Heart right ventricle (tissue), 16 donors: ENCODE measurements at regions not wholly inside any gene's neighbourhood (a gene's known extent, or its start where the extent isn't known, plus 50 kb on each side); places are given as distances from the start of the nearest gene placed in this dataset.
"Not testable (repeated sequence)": the region's sequence is repeated elsewhere in the genome, so short reads cannot be mapped to it uniquely, and the experiment has no call there.

ENCODE experiments used
- ATAC-seq, 8 donors: fragments of 200-7000 bp; cut with Tn5 transposase; one replicate each; pipeline ENCODE4 v1.9.1; 2020; ENCODE audit warnings: mild to moderate bottlenecking in 8 of 8, moderate library complexity in 8 of 8, moderate number of reproducible peaks in 1 of 8
- DNase-seq, 2 donors: peaks; one replicate each; pipeline ENCODE4 v3.0.0-alpha.2; 2020
- H3K27ac ChIP-seq, 10 donors: fragments of 200-600 bp; sonication (generic) in 2 of 10; one replicate each; pipeline versions ENCODE4 v1.5.0 to v1.8.0; 2020 to 2022; ENCODE audit warnings: mild to moderate bottlenecking in 3 of 10
- H3K27me3 ChIP-seq, 7 donors: fragments of 200-600 bp; one replicate each; pipeline ENCODE4 v1.8.0; 2021 to 2022; ENCODE audit warnings: mild to moderate bottlenecking in 2 of 7
- H3K36me3 ChIP-seq, 9 donors: fragments of 200-600 bp; sonication (generic) in 1 of 9; one replicate each; pipeline versions ENCODE4 v1.5.0 to v1.8.0; 2020 to 2022; ENCODE audit warnings: mild to moderate bottlenecking in 2 of 9
- H3K4me1 ChIP-seq, 9 donors: fragments of 200-600 bp; sonication (generic) in 1 of 9; one replicate each; pipeline versions ENCODE4 v1.5.0 to v1.8.0; 2020 to 2022; ENCODE audit warnings: mild to moderate bottlenecking in 4 of 9
- H3K4me3 ChIP-seq, 10 donors: fragments of 200-600 bp; sonication (generic) in 2 of 10; one replicate each; pipeline versions ENCODE4 v1.5.0 to v1.8.0; 2020 to 2022; ENCODE audit warnings: mild to moderate bottlenecking in 7 of 10, moderate library complexity in 2 of 10
- H3K9me3 ChIP-seq, 11 donors: fragments of 200-600 bp in 10 of 11; sonication (generic) in 2 of 11; one replicate each; pipeline versions ENCODE4 v1.5.0 to v1.8.0; 2013 to 2022; ENCODE audit warnings: mild to moderate bottlenecking in 2 of 11, control low read depth in 1 of 11, moderate library complexity in 1 of 11
- CTCF ChIP-seq, 9 donors: fragments of 200-600 bp; sonication (generic) in 2 of 9; IDR thresholded peaks; one replicate each; pipeline versions ENCODE4 v1.5.0 to v1.8.0; 2021 to 2022; ENCODE audit warnings: antibody characterized with exemption in 9 of 9, mild to moderate bottlenecking in 5 of 9, moderate library complexity in 1 of 9
- WGBS, 2 donors: extraction: QIAGEN DNeasy Blood & Tissue Kit; methylation state at CpG; one replicate each; pipeline ENCODE4 v1.1.7; 2013; ENCODE audit warnings: inconsistent platforms in 1 of 2; 5-methylcytosine and 5-hydroxymethylcytosine counted together
- intact Hi-C, 10 donors: fragments of 100-400 bp; cut with DNase I; formaldehyde crosslinking; loops; one replicate each; pipeline versions ENCODE4 v1.11.1 to v1.14.2; 2022
- donor health status: Arrhythmogenic right ventricular cardiomyopathy.
- donor health status: ischemic (EF 13 %, LVEDD 7.1; RV severe dilation, severe dysfunction).
- donor health status: healthy with polysubstance abuse.
- donor health status: DM: no; HTN: yes; CAD: no.
- donor health status: DM: no; HTN: no; CAD: no.
- donor health status: ischemic (EF 25% LVEDD 6.9; RV normal size, moderate dysfunction).
- donor health status: ischemic (EF 25% LVEDD 5.7; RV mildly dilated, moderate dysfunction).
- donor health status: healthy.
- donor health status: DM: yes; HTN: yes; CAD: no.
- donor health status: Ischemic cardiomyopathy.
- donor health status: ischemic (EF 35%, LVEDD 5.7; RV mildly dilated, moderate dysfunction).
- donor health status: nonischemic (EF 11% LVEDD 7.7; RV severe dilation, severe dysfunction).
- donor health status: DM: yes; HTN: yes; CAD: no.
- donor health status: PGD.
- donor health status: ischemic (EF 29% LVEDD 5.4; RV normal size, mild dysfunction).
- donor health status: nonischemic (EF 23%, LVEDD 6.1; RV moderate dilation, normal function).

GRCh38 chr14:85852906-85853305 is 323.0 kb downstream of the FLRT2 start:
- intact Hi-C loops = no loop called here
- H3K4me3 ChIP-seq = no peak overlapping the region
- 92 to 94% methylated on average over 5 of the region's 5 CpGs for WGBS, 2 donors
- TF ChIP-seq CTCF (IDR thresholded peaks at IDR 0.05) = no peak
- DNase-seq (no peak), ATAC-seq (no peak)
- H3K27ac ChIP-seq = no peak overlapping the region
- H3K4me1 ChIP-seq = no peaks in the 10 kb centered on the region
- no peaks in the 10 kb centered on the region for H3K9me3 ChIP-seq
- H3K27me3 ChIP-seq = no peaks in the 10 kb centered on the region
- H3K36me3 ChIP-seq = no peaks in the 10 kb centered on the region

- H3K27me3 ChIP-seq, DNase-seq, H3K36me3 ChIP-seq, intact Hi-C loops, H3K27ac ChIP-seq, H3K4me1 ChIP-seq, H3K4me3 ChIP-seq, ATAC-seq, H3K9me3 ChIP-seq: not testable (repeated sequence)
- 90 to 94% methylated on average over 4 of the region's 4 CpGs for WGBS, 2 donors
Observed at GRCh38 chr14:85852123-85852522, 322.2 kb downstream of the FLRT2 start.

- not testable (repeated sequence) for H3K4me3 ChIP-seq, H3K36me3 ChIP-seq
Observed at GRCh38 chr14:85830549-85830948, 300.6 kb downstream of the FLRT2 start.

GRCh38 chr14:85829601-85830000 is 299.7 kb downstream of the FLRT2 start:
- H3K36me3 ChIP-seq, intact Hi-C loops, ATAC-seq, H3K4me1 ChIP-seq, H3K27ac ChIP-seq, H3K9me3 ChIP-seq, H3K4me3 ChIP-seq, H3K27me3 ChIP-seq, DNase-seq: not testable (repeated sequence)
- WGBS, 2 donors = 96 to 98% methylated on average over 18 to 25 of the region's 25 CpGs

More at GRCh38 chr14:85830549-85830948, 300.6 kb downstream of the FLRT2 start:
- intact Hi-C loops, DNase-seq, H3K27me3 ChIP-seq, H3K27ac ChIP-seq, ATAC-seq, H3K9me3 ChIP-seq, H3K4me1 ChIP-seq: not testable (repeated sequence)
- 94 to 95% methylated on average over 8 of the region's 8 CpGs for WGBS, 2 donors

- ATAC-seq (no peak), DNase-seq (no peak)
- Histone ChIP-seq H3K27ac (no peak overlapping the region), H3K27me3 (no peaks in the 10 kb centered on the region), H3K4me3 (no peak overlapping the region), H3K4me1 (no peaks in the 10 kb centered on the region), H3K36me3 (no peaks in the 10 kb centered on the region), H3K9me3 (peaks cover 0 to 4% (median 0%) of the 10 kb centered on the region in 11 donors)
- WGBS, 2 donors = 92 to 95% methylated on average over 1 of the region's 1 CpG
- TF ChIP-seq CTCF (IDR thresholded peaks at IDR 0.05) = no peak
- intact Hi-C loops = no loop called here
Observed at GRCh38 chr14:85824526-85824925, 294.6 kb downstream of the FLRT2 start.

GRCh38 chr14:85822236-85822635 is 292.3 kb downstream of the FLRT2 start:
- no peaks in the 10 kb centered on the region for H3K27me3 ChIP-seq
- no peaks in the 10 kb centered on the region for H3K4me1 ChIP-seq
- no peak overlapping the region for H3K4me3 ChIP-seq
- WGBS, 2 donors = 70 to 75% methylated on average over 3 of the region's 3 CpGs
- no peak for DNase-seq
- no peak overlapping the region for H3K27ac ChIP-seq
- TF ChIP-seq CTCF (IDR thresholded peaks at IDR 0.05) = no peak
- no peaks in the 10 kb centered on the region for H3K36me3 ChIP-seq
- peaks cover 0 to 4% (median 0%) of the 10 kb centered on the region in 11 donors for H3K9me3 ChIP-seq
- ATAC-seq = no peak
- intact Hi-C loops = no loop called here
